BJ (cell line): ENCODE measurements at regions not wholly inside any gene's neighbourhood (a gene's known extent, or its start where the extent isn't known, plus 50 kb on each side); places are given as distances from the start of the nearest gene placed in this dataset.
"Not testable (repeated sequence)": the region's sequence is repeated elsewhere in the genome, so short reads cannot be mapped to it uniquely, and the experiment has no call there.

Experiments used
- CTCF ChIA-PET: fragments of 350-600 bp; formaldehyde crosslinking; extraction: SDS; loops from one replicate; lab custom pipeline; 2021; ENCODE audit warnings: antibody characterized with exemption, inconsistent platforms; lab: Yijun Ruan, JAX
- POLR2A ChIA-PET: fragments of 300-600 bp; sonication (Branson Sonifier 250); formaldehyde crosslinking; extraction: SDS; loops from one replicate; lab custom pipeline; 2021; ENCODE audit warnings: antibody characterized with exemption; lab: Charles Lee
- DNase-seq: peaks from one replicate; pipeline ENCODE4 v3.0.0-alpha.2; 2011; ENCODE audit warnings: low read depth
- H3K27me3 ChIP-seq: 2 replicates; pipeline ENCODE4 v1.6.0; 2011; ENCODE audit warnings: low read length; ENCODE audit not compliant: control insufficient read depth, insufficient read depth
- H3K36me3 ChIP-seq: 2 replicates; pipeline ENCODE4 v1.5.1; 2011; ENCODE audit warnings: low read length; ENCODE audit not compliant: control insufficient read depth, insufficient read depth
- H3K4me3 ChIP-seq: 2 replicates; pipeline ENCODE4 v1.5.1; 2011; ENCODE audit warnings: low read depth, mild to moderate bottlenecking, control low read depth, low read length
- CTCF ChIP-seq: IDR thresholded peaks from 2 replicates; pipeline ENCODE4 v1.5.1; 2011; ENCODE audit warnings: low read depth, mild to moderate bottlenecking, control low read depth, inconsistent platforms, low read length, moderate library complexity; ENCODE audit not compliant: insufficient read depth

- ChIA-PET POLR2A (no interaction called here), CTCF (no interaction called here)
- no peak for DNase-seq
These were observed 1387.2 kb downstream of the OLFM4 start for GRCh38 chr13:54415753-54416366.

GRCh38 chr13:54422946-54423345, 1394.3 kb downstream of the OLFM4 start:
- H3K4me3 ChIP-seq, H3K27me3 ChIP-seq, H3K36me3 ChIP-seq, CTCF ChIA-PET, POLR2A ChIA-PET, DNase-seq: not testable (repeated sequence)

More at GRCh38 chr13:54415753-54416366, 1387.2 kb downstream of the OLFM4 start:
- no peaks in the 10 kb centered on the region for H3K27me3 ChIP-seq
- no peaks in the 10 kb centered on the region for H3K36me3 ChIP-seq
- no peak overlapping the region for H3K4me3 ChIP-seq
- TF ChIP-seq CTCF = no peak

GRCh38 chr13:54424344-54424743, 1395.7 kb downstream of the OLFM4 start:
- no peak for TF ChIP-seq CTCF

GRCh38 chr13:54433493-54434206, 1405.0 kb downstream of the OLFM4 start:
- TF ChIP-seq CTCF = no peak
- ChIA-PET POLR2A (no interaction called here), CTCF (no interaction called here)
- no peak for DNase-seq
- Histone ChIP-seq H3K27me3 (no peaks in the 10 kb centered on the region), H3K4me3 (no peak overlapping the region), H3K36me3 (no peaks in the 10 kb centered on the region)

More at GRCh38 chr13:54424344-54424743, 1395.7 kb downstream of the OLFM4 start:
- Histone ChIP-seq H3K27me3 (no peaks in the 10 kb centered on the region), H3K36me3 (no peaks in the 10 kb centered on the region), H3K4me3 (no peak overlapping the region)
- ChIA-PET CTCF (no interaction called here), POLR2A (no interaction called here)
- no peak for DNase-seq

GRCh38 chr13:54440853-54441400, 1412.3 kb downstream of the OLFM4 start:
- POLR2A ChIA-PET, H3K36me3 ChIP-seq, CTCF ChIA-PET, H3K27me3 ChIP-seq, DNase-seq, H3K4me3 ChIP-seq: not testable (repeated sequence)

GRCh38 chr13:54445453-54445852, 1416.8 kb downstream of the OLFM4 start:
- no peak for DNase-seq
- ChIA-PET CTCF (no interaction called here), POLR2A (no interaction called here)
- no peak overlapping the region for H3K4me3 ChIP-seq
- no peak for TF ChIP-seq CTCF
- no peaks in the 10 kb centered on the region for H3K36me3 ChIP-seq
- no peaks in the 10 kb centered on the region for H3K27me3 ChIP-seq
